Esophagus muscularis mucosa (tissue), 4 donors: ENCODE measurements at regions not wholly inside any gene's neighbourhood (a gene's known extent, or its start where the extent isn't known, plus 50 kb on each side); places are given as distances from the start of the nearest gene placed in this dataset.

ENCODE experiments used
- DNase-seq: peaks from one replicate; pipeline ENCODE4 v3.0.0-alpha.2; 2017; ENCODE audit errors: extremely low spot score
- H3K27ac ChIP-seq, 4 donors: fragments of 200-600 bp; sonication (generic); replicated peaks in 1 of 4; 1 replicate in 3 of 4; 2 replicates in 1 of 4; pipeline ENCODE4 v1.5.1; 2016 to 2019; ENCODE audit warnings: mild to moderate bottlenecking in 1 of 4
- H3K27me3 ChIP-seq, 4 donors: fragments of 200-600 bp; sonication (generic); one replicate each; pipeline versions ENCODE4 v1.5.1 to v1.6.0; 2016 to 2019
- H3K36me3 ChIP-seq, 4 donors: fragments of 200-600 bp; sonication (generic); one replicate each; pipeline ENCODE4 v1.5.1; 2016 to 2019
- H3K4me1 ChIP-seq, 4 donors: fragments of 200-600 bp; sonication (generic); one replicate each; pipeline ENCODE4 v1.5.1; 2016 to 2019
- H3K4me3 ChIP-seq, 4 donors: fragments of 200-600 bp; sonication (generic); 1 replicate in 2 of 4; 2 replicates in 2 of 4; pipeline ENCODE4 v1.5.1; 2016 to 2019; ENCODE audit warnings: mild to moderate bottlenecking in 4 of 4, moderate library complexity in 1 of 4
- H3K9me3 ChIP-seq, 4 donors: fragments of 200-600 bp; sonication (generic); 1 replicate in 3 of 4; 2 replicates in 1 of 4; pipeline ENCODE4 v1.5.1; 2016 to 2019
- CTCF ChIP-seq, 3 experiments: fragments of 200-600 bp in 2 of 3; fragments of 450-650 bp in 1 of 3; sonication (generic) in 2 of 3; IDR thresholded peaks; one replicate each; pipeline ENCODE4 v1.5.1; 2017 to 2019; ENCODE audit warnings: antibody characterized with exemption in 3 of 3, mild to moderate bottlenecking in 2 of 3, moderate library complexity in 1 of 3
- EP300 ChIP-seq: sonication (generic); formaldehyde crosslinking; IDR thresholded peaks from one replicate; pipeline ENCODE4 v1.6.1; 2017; ENCODE audit warnings: antibody characterized with exemption
- POLR2A ChIP-seq: fragments of 450-650 bp; IDR thresholded peaks from one replicate; pipeline ENCODE4 v1.6.1; 2017; ENCODE audit warnings: antibody characterized with exemption, moderate library complexity, mild to moderate bottlenecking, low read depth
- POLR2AphosphoS5 ChIP-seq, 2 donors: sonication (generic); formaldehyde crosslinking; IDR thresholded peaks; one replicate each; pipeline ENCODE4 v1.6.1; 2017; ENCODE audit warnings: antibody characterized with exemption in 2 of 2
- WGBS: methylation state at CpG from one replicate; pipeline ENCODE4 v1.1.5; 2018; 5-methylcytosine and 5-hydroxymethylcytosine counted together
- intact Hi-C: fragments of 100-400 bp; cut with DNase I; formaldehyde crosslinking; loops from one replicate; pipeline ENCODE4 v1.15.1; 2023

- 77% methylated on average over 3 of the region's 3 CpGs for WGBS
- no peak for TF ChIP-seq CTCF (IDR thresholded peaks at IDR 0.05)
- TF ChIP-seq POLR2A: no peak
- TF ChIP-seq EP300: no peak
- TF ChIP-seq POLR2AphosphoS5 (IDR thresholded peaks at IDR 0.05): no peak
- Histone ChIP-seq H3K9me3 (no peaks in the 10 kb centered on the region), H3K4me1 (peaks cover 0 to 3% (median 0%) of the 10 kb centered on the region in 4 donors), H3K36me3 (no peaks in the 10 kb centered on the region), H3K27me3 (no peaks in the 10 kb centered on the region), H3K4me3 (no peak overlapping the region), H3K27ac (no peak overlapping the region)
- no peak for DNase-seq
- intact Hi-C loops: no loop called here
Measured at GRCh38 chr12:89877671-89878070, 169.0 kb upstream of the ATP2B1 start.

- peaks cover 0 to 3% (median 0%) of the 10 kb centered on the region in 4 donors for H3K4me1 ChIP-seq
- no peaks in the 10 kb centered on the region for H3K9me3 ChIP-seq
- no peaks in the 10 kb centered on the region for H3K27me3 ChIP-seq
- intact Hi-C loops: no loop called here
- 90% methylated on average over 3 of the region's 3 CpGs for WGBS
- no peak overlapping the region for H3K27ac ChIP-seq
- no peak for DNase-seq
- no peak overlapping the region for H3K4me3 ChIP-seq
- TF ChIP-seq CTCF (IDR thresholded peaks at IDR 0.05): no peak
- no peaks in the 10 kb centered on the region for H3K36me3 ChIP-seq
Measured at GRCh38 chr12:89877136-89877535, 168.5 kb upstream of the ATP2B1 start.

- Histone ChIP-seq H3K4me3 (no peak overlapping the region), H3K27me3 (no peaks in the 10 kb centered on the region), H3K9me3 (no peaks in the 10 kb centered on the region), H3K4me1 (peaks cover 0 to 3% (median 0%) of the 10 kb centered on the region in 4 donors), H3K27ac (no peak overlapping the region), H3K36me3 (no peaks in the 10 kb centered on the region)
- intact Hi-C loops: no loop called here
- DNase-seq: no peak
- WGBS: 54% methylated on average over 1 of the region's 1 CpG
- TF ChIP-seq POLR2A (no peak), CTCF (IDR thresholded peaks at IDR 0.05) (no peak), EP300 (no peak), POLR2AphosphoS5 (IDR thresholded peaks at IDR 0.05) (no peak)
Measured at GRCh38 chr12:89875809-89876208, 167.2 kb upstream of the ATP2B1 start.

GRCh38 chr12:89875225-89875624 is 166.6 kb upstream of the ATP2B1 start:
- Histone ChIP-seq H3K27me3 (no peaks in the 10 kb centered on the region), H3K27ac (no peak overlapping the region), H3K4me3 (no peak overlapping the region), H3K9me3 (peaks cover 0 to 6% (median 0%) of the 10 kb centered on the region in 4 donors), H3K36me3 (no peaks in the 10 kb centered on the region), H3K4me1 (peaks cover 0 to 3% (median 0%) of the 10 kb centered on the region in 4 donors)
- TF ChIP-seq POLR2AphosphoS5 (IDR thresholded peaks at IDR 0.05) (no peak), POLR2A (no peak), CTCF (IDR thresholded peaks at IDR 0.05) (no peak), EP300 (no peak)
- WGBS: 99% methylated on average over 2 of the region's 2 CpGs
- no peak for DNase-seq
- intact Hi-C loops: no loop called here

GRCh38 chr12:89874146-89874545 is 165.5 kb upstream of the ATP2B1 start:
- WGBS: 73% methylated on average over 3 of the region's 5 CpGs
- no peaks in the 10 kb centered on the region for H3K36me3 ChIP-seq
- no peak for DNase-seq
- no peak overlapping the region for H3K27ac ChIP-seq
- H3K27me3 ChIP-seq: no peaks in the 10 kb centered on the region
- no peak overlapping the region for H3K4me3 ChIP-seq
- H3K4me1 ChIP-seq: peaks cover 0 to 3% (median 0%) of the 10 kb centered on the region in 4 donors
- intact Hi-C loops: no loop called here
- no peak for TF ChIP-seq EP300
- no peak for TF ChIP-seq CTCF (IDR thresholded peaks at IDR 0.05)
- no peak for TF ChIP-seq POLR2A
- no peak for TF ChIP-seq POLR2AphosphoS5 (IDR thresholded peaks at IDR 0.05)
- H3K9me3 ChIP-seq: peaks cover 0 to 8% (median 0%) of the 10 kb centered on the region in 4 donors
